Islet precursor cell (in vitro differentiated cells): ENCODE measurements at regions not wholly inside any gene's neighbourhood (a gene's known extent, or its start where the extent isn't known, plus 50 kb on each side); places are given as distances from the start of the nearest gene placed in this dataset.
"Not testable (repeated sequence)": the region's sequence is repeated elsewhere in the genome, so short reads cannot be mapped to it uniquely, and the experiment has no call there.

Experiments
- DNase-seq: peaks from one replicate; pipeline ENCODE4 v3.0.0-alpha.2; 2018

GRCh38 chr6:115798229-115798628 lies 262.5 kb downstream of the FRK start:
- DNase-seq, result no peak

GRCh38 chr6:115796829-115797228 lies 263.9 kb downstream of the FRK start:
- peak; percentile 67 for DNase-seq

GRCh38 chr6:115796061-115796460 lies 264.6 kb downstream of the FRK start:
- DNase-seq, result no peak

GRCh38 chr6:115783402-115784061 lies 277.2 kb downstream of the FRK start:
- DNase-seq, result no peak

- no peak for DNase-seq
Measured at GRCh38 chr6:115782612-115783011, 278.1 kb downstream of the FRK start.

GRCh38 chr6:115773741-115774140 lies 286.9 kb downstream of the FRK start:
- no peak for DNase-seq

GRCh38 chr6:115770851-115771250 lies 289.8 kb downstream of the FRK start:
- DNase-seq, result no peak

GRCh38 chr6:115768500-115768899 lies 292.2 kb downstream of the FRK start:
- DNase-seq, result no peak

- DNase-seq, result no peak
Measured at GRCh38 chr6:115767931-115768330, 292.8 kb downstream of the FRK start.

GRCh38 chr6:115766745-115767462 lies 293.8 kb downstream of the FRK start:
- DNase-seq, result no peak

GRCh38 chr6:115765966-115766365 lies 294.7 kb downstream of the FRK start:
- no peak for DNase-seq

GRCh38 chr6:115759051-115759450 lies 301.6 kb downstream of the FRK start:
- no peak for DNase-seq

GRCh38 chr6:115753446-115753845 lies 307.2 kb downstream of the FRK start:
- DNase-seq, result no peak

- no peak for DNase-seq
Measured at GRCh38 chr6:115750946-115751345, 309.7 kb downstream of the FRK start.

GRCh38 chr6:115750292-115750691 lies 310.4 kb downstream of the FRK start:
- DNase-seq, result no peak

- DNase-seq, result no peak
Measured at GRCh38 chr6:115747719-115748118, 313.0 kb downstream of the FRK start.

- DNase-seq, result not testable (repeated sequence)
Measured at GRCh38 chr6:115746583-115746982, 314.1 kb downstream of the FRK start.

GRCh38 chr6:115740907-115741306 lies 319.8 kb downstream of the FRK start:
- DNase-seq, result no peak

GRCh38 chr6:115735610-115736009 lies 325.1 kb downstream of the FRK start:
- DNase-seq, result no peak

- DNase-seq, result no peak
Measured at GRCh38 chr6:115733426-115733825, 327.3 kb downstream of the FRK start.

- peak; percentile 95 for DNase-seq
Measured at GRCh38 chr6:115729036-115729435, 331.7 kb downstream of the FRK start.

GRCh38 chr6:115728171-115728570 lies 332.5 kb downstream of the FRK start:
- DNase-seq, result no peak

- DNase-seq, result no peak
Measured at GRCh38 chr6:115721564-115721963, 339.1 kb downstream of the FRK start.

- DNase-seq, result no peak
Measured at GRCh38 chr6:115720900-115721299, 339.8 kb downstream of the FRK start.

GRCh38 chr6:115717472-115717871 lies 343.2 kb downstream of the FRK start:
- no peak for DNase-seq
